DND-41 (cell line): ENCODE measurements at regions not wholly inside any gene's neighbourhood (a gene's known extent, or its start where the extent isn't known, plus 50 kb on each side); places are given as distances from the start of the nearest gene placed in this dataset.

ENCODE experiments used
- ATAC-seq: fragments of 200-7000 bp; cut with Tn5 transposase; 3 replicates; pipeline ENCODE4 v1.9.1; 2021; ENCODE audit warnings: low read depth; ENCODE audit not compliant: insufficient read depth
- DNase-seq: peaks from one replicate; pipeline ENCODE4 v3.0.0-alpha.2; 2020
- H2AFZ ChIP-seq: 2 replicates; pipeline ENCODE4 v1.6.0; 2012; ENCODE audit warnings: low read depth, low read length
- H3K27ac ChIP-seq: 2 replicates; pipeline ENCODE4 v1.5.1; 2012; ENCODE audit warnings: low read length, inconsistent platforms
- H3K27me3 ChIP-seq: fragments of 200-600 bp; sonication (generic); 2 replicates; pipeline ENCODE4 v1.6.0; 2012; ENCODE audit warnings: low read length, mild to moderate bottlenecking, inconsistent platforms; ENCODE audit not compliant: insufficient read depth, poor library complexity
- H3K36me3 ChIP-seq: 2 replicates; pipeline ENCODE4 v1.5.1; 2012; ENCODE audit warnings: low read length, inconsistent platforms; ENCODE audit not compliant: insufficient read depth
- H3K4me1 ChIP-seq: 2 replicates; pipeline ENCODE4 v1.5.1; 2012; ENCODE audit warnings: mild to moderate bottlenecking, low read length; ENCODE audit not compliant: insufficient read depth
- H3K4me2 ChIP-seq: 2 replicates; pipeline ENCODE4 v1.6.0; 2012; ENCODE audit warnings: mild to moderate bottlenecking, moderate library complexity, low read length, inconsistent platforms; ENCODE audit not compliant: insufficient read depth
- H3K4me3 ChIP-seq, 2 experiments: fragments of 200-600 bp in 1 of 2; shearing (Covaris generic) in 1 of 2; 2 replicates each; pipeline ENCODE4 v1.5.1; 2012 to 2016; ENCODE audit warnings: inconsistent platforms in 2 of 2, low read length in 2 of 2, mild to moderate bottlenecking in 2 of 2, low read depth in 1 of 2, moderate library complexity in 1 of 2
- H3K79me2 ChIP-seq: 2 replicates; pipeline ENCODE4 v1.6.0; 2012; ENCODE audit warnings: low read length, inconsistent platforms; ENCODE audit not compliant: insufficient read depth
- H3K9ac ChIP-seq: 2 replicates; pipeline ENCODE4 v1.6.0; 2012; ENCODE audit warnings: low read depth, mild to moderate bottlenecking, inconsistent platforms, low read length, moderate library complexity
- H3K9me3 ChIP-seq: 2 replicates; pipeline ENCODE4 v1.5.1; 2012; ENCODE audit warnings: low read length, moderate library complexity, mild to moderate bottlenecking, inconsistent platforms; ENCODE audit not compliant: insufficient read depth, severe bottlenecking
- H4K20me1 ChIP-seq: 2 replicates; pipeline ENCODE4 v1.6.0; 2012; ENCODE audit warnings: low read length; ENCODE audit not compliant: insufficient read depth
- CTCF ChIP-seq: IDR thresholded peaks from 2 replicates; pipeline ENCODE4 v1.5.1; 2012; ENCODE audit warnings: borderline replicate concordance, low read length, moderate library complexity, mild to moderate bottlenecking; ENCODE audit not compliant: poor library complexity, severe bottlenecking; ENCODE audit errors: extremely low read depth
- EZH2 ChIP-seq: IDR thresholded peaks from 3 replicates; pipeline ENCODE4 v1.6.1; 2012; ENCODE audit warnings: borderline replicate concordance, low read depth, mild to moderate bottlenecking, moderate library complexity, low read length, inconsistent platforms; ENCODE audit not compliant: severe bottlenecking

- TF ChIP-seq CTCF (no peak), EZH2 (no peak)
- Histone ChIP-seq H3K27ac (no peak overlapping the region), H3K79me2 (no peaks in the 10 kb centered on the region), H3K9ac (no peak overlapping the region), H3K9me3 (no peaks in the 10 kb centered on the region), H3K27me3 (no peaks in the 10 kb centered on the region), H4K20me1 (no peaks in the 10 kb centered on the region), H3K4me2 (no peak overlapping the region), H3K4me1 (no peaks in the 10 kb centered on the region), H3K4me3 (no peak overlapping the region), H3K36me3 (no peaks in the 10 kb centered on the region), H2AFZ (no peak overlapping the region)
- no peak for DNase-seq
- no peak for ATAC-seq
Observed at GRCh38 chrX:3527166-3527565, 180.7 kb upstream of the MXRA5 start.

- Histone ChIP-seq H3K4me2 (no peak overlapping the region), H3K4me1 (no peaks in the 10 kb centered on the region), H3K36me3 (no peaks in the 10 kb centered on the region), H3K27ac (no peak overlapping the region), H3K9me3 (no peaks in the 10 kb centered on the region), H3K9ac (no peak overlapping the region), H3K4me3 (no peak overlapping the region), H3K27me3 (no peaks in the 10 kb centered on the region), H4K20me1 (no peaks in the 10 kb centered on the region), H3K79me2 (no peaks in the 10 kb centered on the region), H2AFZ (no peak overlapping the region)
- TF ChIP-seq CTCF (no peak), EZH2 (no peak)
- ATAC-seq (no peak), DNase-seq (no peak)
Observed at GRCh38 chrX:3526731-3527130, 180.3 kb upstream of the MXRA5 start.

GRCh38 chrX:3526071-3526470 lies 179.6 kb upstream of the MXRA5 start:
- TF ChIP-seq CTCF = no peak
- TF ChIP-seq EZH2 = no peak
- H3K36me3 ChIP-seq = no peaks in the 10 kb centered on the region
- H3K4me1 ChIP-seq = no peaks in the 10 kb centered on the region
- no peak for DNase-seq
- no peaks in the 10 kb centered on the region for H3K79me2 ChIP-seq
- no peak overlapping the region for H3K27ac ChIP-seq
- no peak overlapping the region for H3K4me2 ChIP-seq
- no peak overlapping the region for H2AFZ ChIP-seq
- no peaks in the 10 kb centered on the region for H3K27me3 ChIP-seq
- no peaks in the 10 kb centered on the region for H3K9me3 ChIP-seq
- H3K9ac ChIP-seq = no peak overlapping the region
- H3K4me3 ChIP-seq = no peak overlapping the region
- ATAC-seq = no peak
- no peaks in the 10 kb centered on the region for H4K20me1 ChIP-seq

- no peaks in the 10 kb centered on the region for H4K20me1 ChIP-seq
- no peaks in the 10 kb centered on the region for H3K79me2 ChIP-seq
- no peak for ATAC-seq
- no peak for TF ChIP-seq EZH2
- no peak for TF ChIP-seq CTCF
- no peak overlapping the region for H3K4me3 ChIP-seq
- H3K4me2 ChIP-seq = no peak overlapping the region
- no peak overlapping the region for H3K27ac ChIP-seq
- H3K9me3 ChIP-seq = no peaks in the 10 kb centered on the region
- no peaks in the 10 kb centered on the region for H3K36me3 ChIP-seq
- no peak overlapping the region for H3K9ac ChIP-seq
- no peak for DNase-seq
- H2AFZ ChIP-seq = no peak overlapping the region
- H3K27me3 ChIP-seq = no peaks in the 10 kb centered on the region
- H3K4me1 ChIP-seq = no peaks in the 10 kb centered on the region
Observed at GRCh38 chrX:3522101-3522650, 175.7 kb upstream of the MXRA5 start.
